ENCODE measurements at regions not wholly inside any gene's neighbourhood (a gene's known extent, or its start where the extent isn't known, plus 50 kb on each side); places are given as distances from the start of the nearest gene placed in this dataset.
"Not testable (repeated sequence)": the region's sequence is repeated elsewhere in the genome, so short reads cannot be mapped to it uniquely, and the experiment has no call there.

- TF ChIP-seq, protein P1, sequence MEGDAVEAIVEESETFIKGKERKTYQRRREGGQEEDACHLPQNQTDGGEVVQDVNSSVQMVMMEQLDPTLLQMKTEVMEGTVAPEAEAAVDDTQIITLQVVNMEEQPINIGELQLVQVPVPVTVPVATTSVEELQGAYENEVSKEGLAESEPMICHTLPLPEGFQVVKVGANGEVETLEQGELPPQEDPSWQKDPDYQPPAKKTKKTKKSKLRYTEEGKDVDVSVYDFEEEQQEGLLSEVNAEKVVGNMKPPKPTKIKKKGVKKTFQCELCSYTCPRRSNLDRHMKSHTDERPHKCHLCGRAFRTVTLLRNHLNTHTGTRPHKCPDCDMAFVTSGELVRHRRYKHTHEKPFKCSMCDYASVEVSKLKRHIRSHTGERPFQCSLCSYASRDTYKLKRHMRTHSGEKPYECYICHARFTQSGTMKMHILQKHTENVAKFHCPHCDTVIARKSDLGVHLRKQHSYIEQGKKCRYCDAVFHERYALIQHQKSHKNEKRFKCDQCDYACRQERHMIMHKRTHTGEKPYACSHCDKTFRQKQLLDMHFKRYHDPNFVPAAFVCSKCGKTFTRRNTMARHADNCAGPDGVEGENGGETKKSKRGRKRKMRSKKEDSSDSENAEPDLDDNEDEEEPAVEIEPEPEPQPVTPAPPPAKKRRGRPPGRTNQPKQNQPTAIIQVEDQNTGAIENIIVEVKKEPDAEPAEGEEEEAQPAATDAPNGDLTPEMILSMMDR (IDR thresholded peaks at IDR 0.05): not testable (repeated sequence)
- TF ChIP-seq POLR2A (IDR thresholded peaks at IDR 0.05): not testable (repeated sequence)
These were observed 87.8 kb upstream of the HMX1 start for GRCh38 chr4:8959471-8959870.
